Activated B cell treated with CpG ODN at 0.5 μM for 24 hours (primary cell): ENCODE measurements at regions not wholly inside any gene's neighbourhood (a gene's known extent, or its start where the extent isn't known, plus 50 kb on each side); places are given as distances from the start of the nearest gene placed in this dataset.
A peak's percentile ranks its signal among the peaks of the same experiment; 100 is the strongest.

Experiments used
- ATAC-seq: fragments of 200-7000 bp; cut with Tn5 transposase; one replicate; pipeline ENCODE4 v1.10.0; 2021; ENCODE audit warnings: low read depth, mild to moderate bottlenecking, moderate library complexity
- CTCF ChIA-PET: fragments of 350-600 bp; sonication (Branson Sonifier 250); formaldehyde crosslinking; loops from one replicate; lab custom pipeline; 2021; ENCODE audit warnings: antibody characterized with exemption; lab: Charles Lee
- POLR2A ChIA-PET: fragments of 350-600 bp; sonication (Branson Sonifier 250); formaldehyde crosslinking; loops from one replicate; lab custom pipeline; 2021; ENCODE audit warnings: antibody characterized with exemption; lab: Charles Lee
- DNase-seq: peaks from one replicate; pipeline ENCODE4 v3.0.0; 2022
- H3K27ac Mint-ChIP-seq: one replicate; pipeline ENCODE4 v1.8.0; 2020; ENCODE audit warnings: mixed read lengths
- H3K27me3 Mint-ChIP-seq: one replicate; pipeline ENCODE4 v1.8.0; 2021; ENCODE audit warnings: mixed read lengths
- H3K36me3 Mint-ChIP-seq: one replicate; pipeline ENCODE4 v1.8.0; 2021; ENCODE audit warnings: low read depth, mixed read lengths
- H3K4me1 Mint-ChIP-seq: one replicate; pipeline ENCODE4 v1.8.0; 2021; ENCODE audit warnings: mixed read lengths
- H3K4me3 Mint-ChIP-seq: one replicate; pipeline ENCODE4 v1.8.0; 2020; ENCODE audit warnings: mild to moderate bottlenecking, mixed read lengths
- H3K9me3 Mint-ChIP-seq: one replicate; pipeline ENCODE4 v1.8.0; 2020; ENCODE audit warnings: mixed read lengths
- intact Hi-C: fragments of 100-400 bp; cut with micrococcal nuclease; formaldehyde crosslinking; loops from one replicate; pipeline ENCODE4 v1.15.1; 2024
- TF ChIP-seq, protein P1 (sequence below): fragments of 200-600 bp; IDR thresholded peaks from one replicate; pipeline ENCODE4 v1.8.0; 2022; ENCODE audit warnings: antibody characterized with exemption, mild to moderate bottlenecking

DNA sequence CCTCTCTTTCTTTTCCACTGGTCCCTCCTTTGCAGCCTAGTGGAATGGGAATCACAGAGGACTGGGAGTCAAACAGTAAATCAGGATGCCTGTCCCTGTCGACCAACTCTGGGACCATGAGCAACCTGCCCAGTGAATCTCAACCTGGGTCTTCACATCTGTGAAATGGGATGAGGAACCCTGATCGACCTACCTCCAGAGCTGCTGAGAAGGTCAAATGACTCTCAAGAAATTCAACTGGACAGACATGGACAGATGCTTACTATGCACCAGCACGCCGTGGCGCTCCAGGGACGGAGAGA is 73.3 kb upstream of the TAF1B start:
- Mint-ChIP-seq H3K4me1 (peaks cover 18% of the 10 kb centered on the region), H3K27me3 (peaks cover 23% of the 10 kb centered on the region), H3K36me3 (no peaks in the 10 kb centered on the region), H3K27ac (no peak overlapping the region), H3K9me3 (no peaks in the 10 kb centered on the region), H3K4me3 (no peak overlapping the region)
- ATAC-seq: no peak
- no peak for DNase-seq
- ChIA-PET CTCF (interaction anchor here (0.6 kb wide), 1 partner anchor 460 kb away, joined by 3 read pairs; no protein-coding TSS in a partner anchor), POLR2A (interaction anchor here (1.8 kb wide), 1 partner anchor 74 kb away, joined by 5 read pairs; the partner anchor contains the start of gene TAF1B)
- TF ChIP-seq, protein P1, sequence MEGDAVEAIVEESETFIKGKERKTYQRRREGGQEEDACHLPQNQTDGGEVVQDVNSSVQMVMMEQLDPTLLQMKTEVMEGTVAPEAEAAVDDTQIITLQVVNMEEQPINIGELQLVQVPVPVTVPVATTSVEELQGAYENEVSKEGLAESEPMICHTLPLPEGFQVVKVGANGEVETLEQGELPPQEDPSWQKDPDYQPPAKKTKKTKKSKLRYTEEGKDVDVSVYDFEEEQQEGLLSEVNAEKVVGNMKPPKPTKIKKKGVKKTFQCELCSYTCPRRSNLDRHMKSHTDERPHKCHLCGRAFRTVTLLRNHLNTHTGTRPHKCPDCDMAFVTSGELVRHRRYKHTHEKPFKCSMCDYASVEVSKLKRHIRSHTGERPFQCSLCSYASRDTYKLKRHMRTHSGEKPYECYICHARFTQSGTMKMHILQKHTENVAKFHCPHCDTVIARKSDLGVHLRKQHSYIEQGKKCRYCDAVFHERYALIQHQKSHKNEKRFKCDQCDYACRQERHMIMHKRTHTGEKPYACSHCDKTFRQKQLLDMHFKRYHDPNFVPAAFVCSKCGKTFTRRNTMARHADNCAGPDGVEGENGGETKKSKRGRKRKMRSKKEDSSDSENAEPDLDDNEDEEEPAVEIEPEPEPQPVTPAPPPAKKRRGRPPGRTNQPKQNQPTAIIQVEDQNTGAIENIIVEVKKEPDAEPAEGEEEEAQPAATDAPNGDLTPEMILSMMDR: no peak
- intact Hi-C loops: no loop called here

DNA sequence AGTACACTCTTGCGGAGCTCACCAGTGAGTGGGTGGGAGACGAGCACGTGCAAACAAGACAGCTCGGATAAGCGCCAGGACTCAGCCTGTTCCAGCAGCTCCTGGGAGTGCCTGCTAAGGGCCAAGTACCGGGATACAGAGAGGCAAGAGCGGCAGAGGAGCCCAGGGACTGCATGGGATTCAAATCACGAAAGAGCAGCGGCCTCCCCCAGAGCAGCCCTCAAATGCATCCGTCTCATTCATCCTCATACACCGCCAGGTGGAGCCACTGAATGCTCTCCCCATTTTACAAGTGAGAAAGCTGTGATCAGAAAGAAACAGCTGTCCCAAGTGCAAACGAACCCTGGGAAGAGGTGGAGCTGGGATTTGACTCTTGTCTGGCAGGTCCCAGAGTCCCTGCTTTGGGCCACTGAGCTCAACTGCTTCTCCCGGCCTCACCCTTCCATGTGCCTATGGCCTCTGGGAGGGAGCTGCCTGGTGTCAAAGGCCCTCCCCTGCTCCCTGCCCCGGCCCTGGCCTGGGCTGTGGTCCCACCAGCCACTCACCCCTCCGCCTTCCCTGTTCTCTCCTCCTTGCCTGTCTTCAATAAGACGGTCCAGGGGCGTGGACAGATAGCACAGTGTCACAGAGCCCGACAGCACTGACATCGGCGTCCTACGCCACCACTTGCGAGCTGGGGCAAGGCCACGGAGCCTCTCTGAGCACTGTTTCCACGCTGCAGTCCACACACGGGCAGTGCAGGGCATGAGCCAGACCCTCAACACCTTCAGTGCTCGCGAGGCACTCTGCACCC is 72.8 kb upstream of the TAF1B start:
- H3K27ac Mint-ChIP-seq: no peak overlapping the region
- H3K4me1 Mint-ChIP-seq: peaks cover 18% of the 10 kb centered on the region
- intact Hi-C loops: no loop called here
- H3K9me3 Mint-ChIP-seq: no peaks in the 10 kb centered on the region
- no peak overlapping the region for H3K4me3 Mint-ChIP-seq
- DNase-seq (no peak), ATAC-seq (peak; percentile 37)
- H3K27me3 Mint-ChIP-seq: peaks cover 23% of the 10 kb centered on the region
- CTCF ChIA-PET: interaction anchor here (0.6 to 1.6 kb wide), 2 partner anchors 30 to 460 kb away, joined by 3 read pairs; no protein-coding TSS in a partner anchor
- TF ChIP-seq, protein P1: no peak
- H3K36me3 Mint-ChIP-seq: no peaks in the 10 kb centered on the region
- POLR2A ChIA-PET: interaction anchor here (1.8 kb wide), 1 partner anchor 73 kb away, joined by 5 read pairs; the partner anchor contains the start of gene TAF1B

DNA sequence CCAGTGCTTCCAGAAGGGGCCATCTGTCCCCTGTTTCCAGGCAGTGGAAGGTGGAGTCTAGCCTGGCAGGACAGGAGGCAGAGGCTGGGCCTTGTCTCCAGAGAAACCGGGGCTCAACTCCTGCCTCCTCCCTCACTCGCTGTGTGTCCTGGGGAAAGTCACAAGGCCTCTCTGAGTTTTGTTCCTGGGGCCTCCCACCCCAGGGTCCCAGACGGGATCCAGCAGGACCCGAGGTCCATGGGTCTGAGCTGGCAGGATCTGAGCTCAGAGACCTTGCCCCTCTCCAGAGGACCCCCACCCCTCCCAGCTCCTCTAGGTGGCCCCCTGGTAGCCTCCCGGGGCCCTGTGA is 72.2 kb upstream of the TAF1B start:
- H3K4me3 Mint-ChIP-seq: no peak overlapping the region
- CTCF ChIA-PET: interaction anchor here (1.6 kb wide), 1 partner anchor 29 kb away, joined by 3 read pairs; no protein-coding TSS in a partner anchor
- no peaks in the 10 kb centered on the region for H3K36me3 Mint-ChIP-seq
- H3K4me1 Mint-ChIP-seq: peaks cover 18% of the 10 kb centered on the region
- intact Hi-C loops: no loop called here
- no peaks in the 10 kb centered on the region for H3K9me3 Mint-ChIP-seq
- TF ChIP-seq, protein P1: no peak
- DNase-seq: no peak
- peaks cover 23% of the 10 kb centered on the region for H3K27me3 Mint-ChIP-seq
- no peak overlapping the region for H3K27ac Mint-ChIP-seq
- POLR2A ChIA-PET: interaction anchor here (1.8 kb wide), 1 partner anchor 73 kb away, joined by 5 read pairs; the partner anchor contains the start of gene TAF1B
- no peak for ATAC-seq

DNA sequence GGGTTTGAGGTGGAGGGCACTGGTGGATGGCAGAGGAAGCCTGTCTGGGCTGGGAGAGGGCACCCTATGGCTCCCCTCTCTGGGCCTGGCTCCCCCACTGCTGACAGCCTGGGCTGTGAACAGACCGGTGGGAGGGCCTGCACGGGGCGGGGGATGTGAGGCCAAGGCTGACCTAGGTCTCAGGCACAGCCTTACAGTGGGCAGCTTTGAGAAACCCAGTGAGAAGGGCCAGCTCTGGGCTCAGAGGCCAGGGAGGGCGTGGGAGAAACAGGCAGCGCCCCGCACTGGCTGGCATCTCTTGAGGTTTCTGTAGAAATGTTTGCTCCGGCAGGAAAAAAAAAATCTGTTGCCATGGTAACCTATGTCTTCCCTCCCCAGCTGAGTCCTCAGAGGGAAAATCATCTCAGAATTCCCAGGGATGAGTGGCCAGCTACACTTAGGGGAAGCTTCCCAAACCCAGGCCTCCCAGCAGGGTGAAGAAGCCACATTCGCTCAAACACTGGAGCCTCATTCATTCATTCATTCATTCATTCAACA is 71.7 kb upstream of the TAF1B start:
- H3K27ac Mint-ChIP-seq: no peak overlapping the region
- no peak overlapping the region for H3K4me3 Mint-ChIP-seq
- intact Hi-C loops: no loop called here
- DNase-seq (no peak), ATAC-seq (no peak)
- no peaks in the 10 kb centered on the region for H3K36me3 Mint-ChIP-seq
- POLR2A ChIA-PET: no interaction called here
- CTCF ChIA-PET: interaction anchor here (1.6 kb wide), 1 partner anchor 29 kb away, joined by 3 read pairs; no protein-coding TSS in a partner anchor
- peaks cover 18% of the 10 kb centered on the region for H3K4me1 Mint-ChIP-seq
- no peaks in the 10 kb centered on the region for H3K9me3 Mint-ChIP-seq
- TF ChIP-seq, protein P1: no peak
- H3K27me3 Mint-ChIP-seq: peaks cover 23% of the 10 kb centered on the region
